Putamen (tissue), 1 donor: ENCODE measurements at regions not wholly inside any gene's neighbourhood (a gene's known extent, or its start where the extent isn't known, plus 50 kb on each side); places are given as distances from the start of the nearest gene placed in this dataset.

Source experiments
- DNase-seq: peaks from one replicate; pipeline ENCODE4 v3.0.0-alpha.2; 2016; ENCODE audit warnings: low spot score

- DNase-seq: no peak
Measured at GRCh38 chr6:91126876-91127275, 540.0 kb upstream of the MAP3K7 start.

- no peak for DNase-seq
Measured at GRCh38 chr6:91117550-91117949, 530.7 kb upstream of the MAP3K7 start.

GRCh38 chr6:91114123-91114708, 527.3 kb upstream of the MAP3K7 start:
- no peak for DNase-seq

GRCh38 chr6:91106083-91106482, 519.2 kb upstream of the MAP3K7 start:
- no peak for DNase-seq

- no peak for DNase-seq
Measured at GRCh38 chr6:91105532-91105931, 518.7 kb upstream of the MAP3K7 start.

GRCh38 chr6:91099479-91099878, 512.6 kb upstream of the MAP3K7 start:
- no peak for DNase-seq

DNA sequence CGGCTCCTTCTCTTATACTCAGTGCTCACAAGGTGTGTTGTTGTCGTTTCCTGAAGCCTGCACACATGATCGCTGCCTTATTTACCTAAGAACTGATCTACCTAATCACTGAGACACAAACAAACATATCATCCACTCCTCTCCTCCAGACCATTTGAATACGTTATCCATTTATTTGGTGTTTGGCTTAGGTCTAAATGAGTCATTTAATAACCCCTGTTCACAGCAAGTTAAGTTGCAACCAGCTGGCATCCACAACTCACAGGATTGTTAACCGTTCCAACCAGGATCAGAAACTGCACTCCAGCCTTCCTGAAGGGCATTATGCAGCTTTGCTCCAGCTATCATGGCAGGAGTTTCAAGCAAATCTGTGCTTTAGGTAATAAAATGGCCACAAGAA, 511.1 kb upstream of the MAP3K7 start:
- DNase-seq: no peak

DNA sequence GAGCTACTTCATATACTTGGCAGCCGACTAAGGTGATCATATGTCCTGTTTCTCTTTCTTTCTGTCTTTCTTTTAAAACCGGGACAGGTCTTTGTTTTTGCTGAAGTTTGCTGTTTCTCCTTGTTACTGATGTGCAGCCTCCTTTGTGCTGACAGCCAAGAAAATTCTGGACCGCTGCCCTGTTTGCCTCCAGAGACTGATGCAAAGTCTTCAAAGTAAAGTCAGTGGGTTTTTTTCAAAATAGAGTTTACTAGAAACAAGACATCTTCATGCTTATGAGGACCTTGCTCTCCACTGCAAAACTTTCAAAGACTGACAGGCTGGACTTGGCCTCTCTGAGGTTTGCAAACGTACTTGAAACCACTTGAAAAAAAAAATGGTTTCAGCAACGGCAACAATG, 510.5 kb upstream of the MAP3K7 start:
- peak; percentile 23 for DNase-seq

DNA sequence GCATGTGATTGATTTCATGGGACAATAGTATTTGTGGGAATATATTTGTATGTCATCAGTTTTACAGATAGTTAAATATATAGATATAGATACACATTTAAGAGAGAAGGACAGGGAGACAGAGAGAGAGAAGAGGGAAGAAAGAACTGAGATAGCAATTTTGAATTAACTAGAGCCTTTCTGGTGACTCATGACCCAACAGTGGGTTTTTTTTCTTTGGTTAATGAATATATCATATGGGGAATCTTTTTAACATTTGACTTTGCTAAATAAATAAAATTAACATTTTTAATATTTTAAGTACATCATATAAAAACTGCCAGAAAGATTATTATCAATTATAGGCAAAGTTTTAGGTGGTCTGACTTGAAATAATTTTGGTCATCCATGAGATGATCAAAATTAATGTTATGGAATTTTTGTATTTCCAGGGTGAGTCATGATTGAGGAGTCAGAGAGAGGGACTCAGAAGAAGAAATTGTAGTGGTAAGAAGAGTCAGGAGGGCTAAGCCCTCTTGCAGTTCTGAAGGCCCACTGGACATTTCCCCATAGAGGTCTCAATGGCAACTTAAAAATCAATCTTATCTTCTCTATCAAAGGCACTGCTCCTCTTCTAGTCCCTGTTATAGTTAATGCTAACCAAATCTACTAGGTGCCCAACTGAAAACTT, 508.1 kb upstream of the MAP3K7 start:
- DNase-seq: no peak

GRCh38 chr6:91094341-91094740, 507.5 kb upstream of the MAP3K7 start:
- DNase-seq: no peak

GRCh38 chr6:91088976-91089375, 502.1 kb upstream of the MAP3K7 start:
- DNase-seq: no peak

DNA sequence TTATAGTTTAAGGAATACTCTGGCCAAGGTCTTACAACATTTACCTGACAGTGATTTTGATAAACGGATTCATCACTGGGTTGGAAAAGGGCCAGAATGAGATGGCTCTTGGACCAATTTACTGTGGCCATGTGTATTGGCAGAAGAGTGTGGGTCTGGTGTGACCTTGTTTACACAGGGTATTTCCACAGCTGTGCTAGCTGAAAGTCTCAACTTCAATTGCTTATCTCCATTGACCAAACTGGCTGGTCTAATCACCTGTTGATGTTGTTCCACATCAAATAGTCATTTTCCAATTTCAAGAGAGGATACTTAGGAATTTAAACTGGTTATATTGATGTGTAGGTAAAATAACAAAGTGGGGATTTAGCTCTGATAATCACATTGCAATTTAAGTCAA, 501.6 kb upstream of the MAP3K7 start:
- DNase-seq: no peak

- peak; percentile 10 for DNase-seq
Measured at GRCh38 chr6:91087908-91088307, 501.0 kb upstream of the MAP3K7 start.

DNA sequence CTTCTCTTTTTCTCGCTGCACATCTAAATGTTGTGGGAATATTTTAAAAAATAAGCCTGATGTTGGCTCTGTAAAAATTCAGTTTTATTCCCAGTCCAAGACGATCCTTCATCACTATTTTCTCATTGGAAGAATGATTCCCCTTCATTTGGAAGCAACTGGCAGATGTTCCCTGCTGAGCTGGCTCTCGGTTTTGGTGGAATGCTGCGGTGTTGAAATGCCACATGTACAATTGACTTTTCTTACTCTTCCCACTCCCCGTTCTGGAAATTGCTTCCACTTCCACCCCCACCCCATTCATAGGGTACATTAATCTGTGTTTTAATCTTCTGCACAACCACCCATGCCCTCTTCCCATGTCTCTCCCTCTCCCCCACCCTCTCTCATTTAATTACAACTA, 496.3 kb upstream of the MAP3K7 start:
- no peak for DNase-seq

DNA sequence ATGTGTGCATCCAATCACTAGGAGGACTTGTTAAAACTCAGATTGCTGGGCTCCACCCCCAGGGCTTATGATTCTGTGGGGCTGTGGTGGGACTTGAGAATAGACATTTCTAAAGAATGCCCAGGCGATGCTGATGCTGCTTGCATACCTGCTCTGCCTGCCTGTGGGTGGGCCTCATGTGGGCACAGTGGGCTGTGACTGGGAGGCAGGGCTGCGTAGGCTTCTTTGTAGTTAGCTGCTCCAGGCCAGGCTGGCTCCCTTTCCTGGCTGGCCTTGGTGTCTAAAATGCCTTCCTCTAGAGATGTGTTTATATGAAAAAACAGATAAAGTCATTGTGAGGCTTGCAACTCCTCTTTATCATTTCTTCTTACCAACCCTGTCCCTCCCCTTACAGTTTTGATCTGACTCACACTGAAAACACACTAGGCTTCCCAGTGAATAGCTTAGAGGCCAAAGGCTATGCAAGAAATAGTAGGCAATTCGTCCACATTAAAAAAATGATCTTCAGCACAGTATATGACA, 495.5 kb upstream of the MAP3K7 start:
- DNase-seq: no peak

DNA sequence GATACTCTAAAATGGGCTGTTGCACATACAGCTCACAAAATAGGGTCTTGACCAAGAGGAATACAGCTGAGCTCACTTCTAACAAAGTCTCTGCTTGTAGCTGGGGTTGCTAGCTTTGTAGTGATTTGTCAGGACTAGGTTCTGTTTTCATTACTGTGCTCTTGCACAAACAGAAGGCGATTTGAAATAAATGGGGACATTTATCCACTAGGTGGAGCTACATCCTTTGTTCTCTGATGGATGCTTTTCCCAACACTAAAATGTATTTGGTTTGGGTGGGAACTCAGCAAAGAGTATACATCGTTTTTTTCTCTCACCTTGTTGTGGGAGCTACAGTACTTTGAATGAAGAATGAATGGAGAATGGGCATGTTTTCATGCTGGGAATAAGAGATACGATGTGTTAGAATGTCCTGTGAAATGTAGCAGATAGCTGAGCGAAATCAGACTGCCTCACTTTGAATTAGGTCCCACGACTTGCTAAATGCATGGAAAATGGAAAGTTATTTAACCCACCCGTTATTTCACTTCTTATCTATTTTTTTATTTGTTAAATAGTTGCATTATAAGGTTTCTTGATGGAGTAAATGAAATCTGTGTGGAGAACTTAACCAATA, 494.7 kb upstream of the MAP3K7 start:
- peak; percentile 31 for DNase-seq

DNA sequence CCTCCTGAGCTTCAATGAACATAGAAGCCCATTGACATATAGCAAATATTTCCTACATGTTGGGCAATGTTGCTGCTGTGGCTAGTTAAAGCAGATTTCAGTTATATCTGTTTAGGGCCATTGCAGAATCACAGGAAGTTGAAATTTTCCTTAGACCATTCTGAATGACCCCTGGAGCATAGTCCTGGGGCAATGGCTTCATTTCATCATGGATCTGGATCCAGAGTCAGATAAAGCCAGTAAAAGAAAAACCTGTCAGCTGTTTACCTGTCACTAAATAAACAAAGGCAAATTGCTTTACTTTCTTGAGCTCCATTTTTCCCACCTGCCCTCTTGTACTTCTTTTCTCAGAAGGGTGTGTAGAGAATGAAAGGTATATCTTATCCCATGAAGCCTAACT, 494.0 kb upstream of the MAP3K7 start:
- no peak for DNase-seq

DNA sequence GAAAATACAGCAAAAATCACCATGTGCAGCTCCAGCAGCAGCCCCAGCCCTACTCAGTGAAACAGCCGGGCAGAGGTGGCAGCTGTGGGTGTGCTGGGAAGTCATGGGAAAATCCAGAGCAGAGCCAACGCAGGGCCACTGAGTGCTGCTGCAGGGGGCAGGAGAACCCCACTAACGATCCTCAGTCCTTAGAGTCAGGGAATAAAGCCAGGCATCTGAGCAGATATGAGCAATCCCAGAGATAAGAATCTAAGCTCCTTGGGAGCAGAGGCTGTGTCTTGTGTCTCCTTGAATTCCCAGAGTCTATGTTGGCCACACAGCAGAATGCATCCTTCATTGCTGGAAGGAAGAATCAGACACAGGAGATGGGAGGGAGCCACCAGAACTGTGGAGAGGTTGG, 493.1 kb upstream of the MAP3K7 start:
- no peak for DNase-seq

GRCh38 chr6:91075244-91075976, 488.5 kb upstream of the MAP3K7 start:
- DNase-seq: no peak

DNA sequence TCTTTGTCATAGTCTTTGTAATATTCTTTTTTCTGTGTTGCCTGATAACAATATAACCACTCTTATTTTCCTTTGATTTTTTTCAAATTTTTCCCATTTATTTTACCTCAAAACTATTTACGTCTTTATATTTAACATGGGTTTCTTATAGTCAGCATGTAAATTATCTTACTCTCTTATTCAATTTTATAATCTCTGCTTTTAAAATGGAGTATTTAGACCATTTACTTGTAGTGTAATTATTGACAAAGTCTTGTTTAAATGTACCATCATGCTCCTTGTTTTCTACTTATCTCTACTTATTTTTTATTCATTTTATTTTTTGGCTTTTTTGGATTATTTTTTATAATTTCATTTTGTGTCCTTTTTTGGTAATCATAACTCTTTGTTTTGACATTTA, 476.5 kb upstream of the MAP3K7 start:
- DNase-seq: no peak

DNA sequence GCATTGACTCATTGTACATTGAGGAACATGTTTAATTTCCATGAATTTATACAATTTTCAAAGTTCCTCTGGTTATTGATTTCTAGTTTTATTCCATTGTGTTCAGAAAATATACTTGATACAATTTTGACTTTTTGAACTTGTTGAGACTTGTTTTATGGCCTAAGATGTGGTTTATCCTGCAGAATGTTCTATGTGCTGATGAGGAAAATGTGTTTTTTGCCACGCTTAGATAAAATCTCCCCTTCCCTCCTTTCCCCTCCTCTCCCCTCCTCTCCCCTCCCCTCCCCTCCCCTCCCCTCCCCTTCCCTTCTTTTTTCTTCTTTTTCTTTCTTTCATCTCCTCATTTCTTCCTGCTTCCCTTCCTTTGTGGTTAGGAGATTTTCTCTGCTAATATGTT, 470.8 kb upstream of the MAP3K7 start:
- DNase-seq: no peak

- DNase-seq: no peak
Measured at GRCh38 chr6:91055959-91056358, 469.1 kb upstream of the MAP3K7 start.
